Heart right ventricle (tissue), 16 donors: ENCODE measurements at regions not wholly inside any gene's neighbourhood (a gene's known extent, or its start where the extent isn't known, plus 50 kb on each side); places are given as distances from the start of the nearest gene placed in this dataset.

Experiments
- ATAC-seq, 8 donors: fragments of 200-7000 bp; cut with Tn5 transposase; one replicate each; pipeline ENCODE4 v1.9.1; 2020; ENCODE audit warnings: mild to moderate bottlenecking in 8 of 8, moderate library complexity in 8 of 8, moderate number of reproducible peaks in 1 of 8
- DNase-seq, 2 donors: peaks; one replicate each; pipeline ENCODE4 v3.0.0-alpha.2; 2020
- H3K27ac ChIP-seq, 10 donors: fragments of 200-600 bp; sonication (generic) in 2 of 10; one replicate each; pipeline versions ENCODE4 v1.5.0 to v1.8.0; 2020 to 2022; ENCODE audit warnings: mild to moderate bottlenecking in 3 of 10
- H3K27me3 ChIP-seq, 7 donors: fragments of 200-600 bp; one replicate each; pipeline ENCODE4 v1.8.0; 2021 to 2022; ENCODE audit warnings: mild to moderate bottlenecking in 2 of 7
- H3K36me3 ChIP-seq, 9 donors: fragments of 200-600 bp; sonication (generic) in 1 of 9; one replicate each; pipeline versions ENCODE4 v1.5.0 to v1.8.0; 2020 to 2022; ENCODE audit warnings: mild to moderate bottlenecking in 2 of 9
- H3K4me1 ChIP-seq, 9 donors: fragments of 200-600 bp; sonication (generic) in 1 of 9; one replicate each; pipeline versions ENCODE4 v1.5.0 to v1.8.0; 2020 to 2022; ENCODE audit warnings: mild to moderate bottlenecking in 4 of 9
- H3K4me3 ChIP-seq, 10 donors: fragments of 200-600 bp; sonication (generic) in 2 of 10; one replicate each; pipeline versions ENCODE4 v1.5.0 to v1.8.0; 2020 to 2022; ENCODE audit warnings: mild to moderate bottlenecking in 7 of 10, moderate library complexity in 2 of 10
- H3K9me3 ChIP-seq, 11 donors: fragments of 200-600 bp in 10 of 11; sonication (generic) in 2 of 11; one replicate each; pipeline versions ENCODE4 v1.5.0 to v1.8.0; 2013 to 2022; ENCODE audit warnings: mild to moderate bottlenecking in 2 of 11, control low read depth in 1 of 11, moderate library complexity in 1 of 11
- CTCF ChIP-seq, 9 donors: fragments of 200-600 bp; sonication (generic) in 2 of 9; IDR thresholded peaks; one replicate each; pipeline versions ENCODE4 v1.5.0 to v1.8.0; 2021 to 2022; ENCODE audit warnings: antibody characterized with exemption in 9 of 9, mild to moderate bottlenecking in 5 of 9, moderate library complexity in 1 of 9
- WGBS, 2 donors: extraction: QIAGEN DNeasy Blood & Tissue Kit; methylation state at CpG; one replicate each; pipeline ENCODE4 v1.1.7; 2013; ENCODE audit warnings: inconsistent platforms in 1 of 2; 5-methylcytosine and 5-hydroxymethylcytosine counted together
- intact Hi-C, 10 donors: fragments of 100-400 bp; cut with DNase I; formaldehyde crosslinking; loops; one replicate each; pipeline versions ENCODE4 v1.11.1 to v1.14.2; 2022
- donor health status: Arrhythmogenic right ventricular cardiomyopathy.
- donor health status: ischemic (EF 13 %, LVEDD 7.1; RV severe dilation, severe dysfunction).
- donor health status: healthy with polysubstance abuse.
- donor health status: DM: no; HTN: yes; CAD: no.
- donor health status: DM: no; HTN: no; CAD: no.
- donor health status: ischemic (EF 25% LVEDD 6.9; RV normal size, moderate dysfunction).
- donor health status: ischemic (EF 25% LVEDD 5.7; RV mildly dilated, moderate dysfunction).
- donor health status: healthy.
- donor health status: DM: yes; HTN: yes; CAD: no.
- donor health status: Ischemic cardiomyopathy.
- donor health status: ischemic (EF 35%, LVEDD 5.7; RV mildly dilated, moderate dysfunction).
- donor health status: nonischemic (EF 11% LVEDD 7.7; RV severe dilation, severe dysfunction).
- donor health status: DM: yes; HTN: yes; CAD: no.
- donor health status: PGD.
- donor health status: ischemic (EF 29% LVEDD 5.4; RV normal size, mild dysfunction).
- donor health status: nonischemic (EF 23%, LVEDD 6.1; RV moderate dilation, normal function).

GRCh38 chr4:14582677-14583076, 419.6 kb upstream of the CPEB2 start:
- 81% methylated on average over 3 of the region's 3 CpGs for WGBS, 2 donors
- Histone ChIP-seq H3K9me3 (peaks cover 0 to 7% (median 0%) of the 10 kb centered on the region in 11 donors), H3K4me1 (peaks cover 0 to 6% (median 0%) of the 10 kb centered on the region in 9 donors), H3K4me3 (no peak overlapping the region), H3K27me3 (no peaks in the 10 kb centered on the region), H3K27ac (no peak overlapping the region), H3K36me3 (no peaks in the 10 kb centered on the region)
- ATAC-seq = peak in 1 of 8 donors; percentile 27
- intact Hi-C loops = no loop called here
- DNase-seq = no peak
- TF ChIP-seq CTCF (IDR thresholded peaks at IDR 0.05) = no peak

- intact Hi-C loops = no loop called here
- no peak for TF ChIP-seq CTCF (IDR thresholded peaks at IDR 0.05)
- ATAC-seq = no peak
- no peak for DNase-seq
- Histone ChIP-seq H3K4me1 (peaks cover 0 to 6% (median 0%) of the 10 kb centered on the region in 9 donors), H3K4me3 (no peak overlapping the region), H3K27me3 (no peaks in the 10 kb centered on the region), H3K9me3 (peaks cover 0 to 7% (median 0%) of the 10 kb centered on the region in 11 donors), H3K36me3 (no peaks in the 10 kb centered on the region), H3K27ac (no peak overlapping the region)
- WGBS, 2 donors = 75 to 87% methylated on average over 2 of the region's 2 CpGs
These were observed 418.9 kb upstream of the CPEB2 start for GRCh38 chr4:14583331-14583730.

- TF ChIP-seq CTCF (IDR thresholded peaks at IDR 0.05) = no peak
- DNase-seq (no peak), ATAC-seq (no peak)
- no peak overlapping the region for H3K27ac ChIP-seq
- peaks cover 0 to 7% (median 0%) of the 10 kb centered on the region in 11 donors for H3K9me3 ChIP-seq
- WGBS, 2 donors = 87 to 89% methylated on average over 7 of the region's 7 CpGs
- H3K36me3 ChIP-seq = no peaks in the 10 kb centered on the region
- peaks cover 0 to 6% (median 0%) of the 10 kb centered on the region in 9 donors for H3K4me1 ChIP-seq
- H3K27me3 ChIP-seq = no peaks in the 10 kb centered on the region
- no peak overlapping the region for H3K4me3 ChIP-seq
- intact Hi-C loops = no loop called here
These were observed 418.5 kb upstream of the CPEB2 start for GRCh38 chr4:14583752-14584151.

GRCh38 chr4:14592950-14593349, 409.3 kb upstream of the CPEB2 start:
- 79 to 87% methylated on average over 2 of the region's 2 CpGs for WGBS, 2 donors
- Histone ChIP-seq H3K4me3 (no peak overlapping the region), H3K4me1 (peaks cover 0 to 10% (median 0%) of the 10 kb centered on the region in 9 donors), H3K9me3 (no peaks in the 10 kb centered on the region), H3K27me3 (no peaks in the 10 kb centered on the region), H3K27ac (no peak overlapping the region), H3K36me3 (no peaks in the 10 kb centered on the region)
- DNase-seq (no peak), ATAC-seq (no peak)
- intact Hi-C loops = no loop called here
- TF ChIP-seq CTCF (IDR thresholded peaks at IDR 0.05) = no peak
